K562 (cell line): ENCODE measurements at regions not wholly inside any gene's neighbourhood (a gene's known extent, or its start where the extent isn't known, plus 50 kb on each side); places are given as distances from the start of the nearest gene placed in this dataset.

Source experiments
- ATAC-seq: fragments of 200-7000 bp; cut with Tn5 transposase; 3 replicates; pipeline ENCODE4 v1.9.1; 2020; ENCODE audit warnings: moderate library complexity
- BruUV-seq: library from RNA; stranded (reverse); fragments of 400-500 nt; replicated peaks from 2 replicates; lab custom pipeline; 2021; lab: Mats Ljungman, UMichigan
- CTCF ChIA-PET: fragments of 300-600 bp; formaldehyde crosslinking; extraction: SDS; loops from one replicate; lab custom pipeline; 2021; ENCODE audit warnings: low intra/inter-chr PET ratio; lab: Yijun Ruan, JAX
- POLR2A ChIA-PET: fragments of 300-600, 350-650 bp; sonication (Branson Sonifier 250); formaldehyde crosslinking; extraction: SDS; loops from one replicate; lab custom pipeline; 2021; ENCODE audit warnings: antibody characterized with exemption, inconsistent platforms; lab: Yijun Ruan, JAX
- DNase-seq, 4 experiments: peaks; one replicate each; pipeline versions ENCODE4 v3.0.0 to v3.0.0-alpha.2; 2011 to 2018; ENCODE audit warnings: low spot score in 3 of 4, mixed read lengths in 3 of 4; ENCODE audit errors: extremely low read depth in 1 of 4
- FAIRE-seq: peaks from 2 replicates; lab custom pipeline; 2011; peaks lifted over from hg19 to GRCh38; lab: Jason Lieb, UNC
- H2AFZ ChIP-seq: 2 replicates; pipeline ENCODE4 v1.6.0; 2011; ENCODE audit warnings: low read depth, low read length, control low read depth, inconsistent platforms
- H3K27ac ChIP-seq: fragments of 200-600 bp; 3 replicates; pipeline ENCODE4 v1.8.0; 2011; ENCODE audit warnings: low read depth, mild to moderate bottlenecking, control low read depth, inconsistent platforms, low read length, moderate library complexity, mixed read lengths; ENCODE audit errors: extremely low read depth
- H3K27me3 ChIP-seq, 2 experiments: fragments of 300-600 bp in 1 of 2; 2 replicates in 1 of 2; 3 replicates in 1 of 2; pipeline versions ENCODE4 v1.6.0 to v1.8.0; 2011; ENCODE audit warnings: inconsistent platforms in 2 of 2, low read length in 2 of 2, mild to moderate bottlenecking in 1 of 2, mixed read lengths in 1 of 2, moderate library complexity in 1 of 2; ENCODE audit not compliant: control insufficient read depth in 2 of 2, insufficient read depth in 2 of 2
- H3K36me3 ChIP-seq: fragments of 300-600 bp; 3 replicates; pipeline ENCODE4 v1.8.0; 2011; ENCODE audit warnings: mild to moderate bottlenecking, low read length, inconsistent platforms; ENCODE audit not compliant: control insufficient read depth, insufficient read depth
- H3K4me1 ChIP-seq, 2 experiments: fragments of 200-600 bp in 1 of 2; replicated peaks in 1 of 2; 2 replicates in 1 of 2; 3 replicates in 1 of 2; pipeline versions ENCODE4 v1.5.1 to v1.8.0; 2011; ENCODE audit warnings: inconsistent platforms in 2 of 2, low read length in 2 of 2, mild to moderate bottlenecking in 1 of 2, mixed read lengths in 1 of 2, moderate library complexity in 1 of 2; ENCODE audit not compliant: control insufficient read depth in 2 of 2, insufficient read depth in 2 of 2
- H3K4me2 ChIP-seq: 2 replicates; pipeline ENCODE4 v1.6.1; 2011; ENCODE audit warnings: low read length, control low read depth, inconsistent platforms, mixed read lengths; ENCODE audit not compliant: insufficient read depth
- H3K4me3 ChIP-seq: fragments of 200-600 bp; sonication (generic), shearing (Covaris generic); 2 replicates; pipeline ENCODE4 v1.5.1; 2016; ENCODE audit warnings: control low read depth, inconsistent platforms
- H3K79me2 ChIP-seq: fragments of 200-600 bp; 3 replicates; pipeline ENCODE4 v1.8.0; 2011; ENCODE audit warnings: low read length, inconsistent platforms; ENCODE audit not compliant: control insufficient read depth, insufficient read depth
- H3K9ac ChIP-seq, 2 experiments: 2 replicates each; pipeline versions ENCODE4 v1.6.0 to v1.6.1; 2011; ENCODE audit warnings: low read depth in 2 of 2, low read length in 2 of 2, control low read depth in 1 of 2, inconsistent platforms in 1 of 2, mild to moderate bottlenecking in 1 of 2, mixed read lengths in 1 of 2; ENCODE audit not compliant: insufficient read depth in 1 of 2
- H3K9me1 ChIP-seq: one replicate; pipeline ENCODE4 v1.6.0; 2011; ENCODE audit warnings: inconsistent platforms, mild to moderate bottlenecking, low read length, moderate library complexity; ENCODE audit not compliant: control insufficient read depth, insufficient read depth
- H3K9me3 ChIP-seq: replicated peaks from 2 replicates; pipeline ENCODE4 v1.5.1; 2011; ENCODE audit warnings: low read depth, low read length, inconsistent platforms; ENCODE audit not compliant: control insufficient read depth, insufficient read depth
- H4K20me1 ChIP-seq: replicated peaks from 2 replicates; pipeline ENCODE4 v1.6.1; 2011; ENCODE audit warnings: low read length, inconsistent platforms, mixed read lengths; ENCODE audit not compliant: control insufficient read depth, insufficient read depth
- ARID4B ChIP-seq: sonication (generic); formaldehyde crosslinking; IDR thresholded peaks from 2 replicates; pipeline ENCODE4 v1.8.0; 2022; ENCODE audit warnings: mild to moderate bottlenecking, missing genetic modification reagents
- CEBPG ChIP-seq, 3 experiments: fragments of 200-800 bp in 1 of 3; sonication (Bioruptor generic) in 1 of 3; sonication (generic) in 1 of 3; formaldehyde crosslinking in 1 of 3; IDR thresholded peaks in 2 of 3; conservative IDR thresholded peaks in 1 of 3; 2 replicates each; pipeline versions ENCODE4 v1.6.1 to v1.8.0; 2016 to 2022; ENCODE audit warnings: missing compliant biosample characterization in 2 of 3, missing genetic modification characterization in 2 of 3, mild to moderate bottlenecking in 1 of 3, missing genetic modification reagents in 1 of 3
- HIVEP1 ChIP-seq: fragments of 250-450 bp; sonication (Bioruptor Pico); IDR thresholded peaks from 2 replicates; pipeline ENCODE4 v1.4.0; 2020; ENCODE audit warnings: mild to moderate bottlenecking
- L3MBTL2 ChIP-seq: fragments of 450-650 bp; IDR thresholded peaks from 2 replicates; pipeline ENCODE4 v1.6.1; 2016; ENCODE audit warnings: mild to moderate bottlenecking, moderate library complexity
- NFE2 ChIP-seq: IDR thresholded peaks from 2 replicates; pipeline ENCODE4 v1.6.1; 2014; ENCODE audit warnings: antibody characterized with exemption, low read depth
- RERE ChIP-seq: sonication (generic); formaldehyde crosslinking; IDR thresholded peaks from 2 replicates; pipeline ENCODE4 v1.8.0; 2023; ENCODE audit warnings: missing genetic modification reagents, mild to moderate bottlenecking, borderline replicate concordance
- SMARCA4 ChIP-seq: fragments of 450-650 bp; IDR thresholded peaks from 2 replicates; pipeline ENCODE4 v1.6.1; 2016
- TEAD2 ChIP-seq: fragments of 450-650 bp; IDR thresholded peaks from 2 replicates; pipeline ENCODE4 v1.6.1; 2016; ENCODE audit warnings: missing genetic modification characterization, control low read depth, missing compliant biosample characterization
- THRA ChIP-seq: fragments of 450-650 bp; IDR thresholded peaks from 2 replicates; pipeline ENCODE4 v1.6.1; 2017; ENCODE audit warnings: mild to moderate bottlenecking, moderate library complexity
- ZNF511 ChIP-seq: sonication (generic); formaldehyde crosslinking; IDR thresholded peaks from 2 replicates; pipeline ENCODE4 v1.8.0; 2022; ENCODE audit warnings: mild to moderate bottlenecking, missing genetic modification reagents
- ZNF707 ChIP-seq: fragments of 250-450 bp; sonication (Bioruptor Pico); conservative IDR thresholded peaks from 2 replicates; pipeline ENCODE4 v1.8.0; 2022; ENCODE audit warnings: inconsistent platforms, mild to moderate bottlenecking, moderate library complexity
- WGBS: fragments of 100-300 bp; shearing (Covaris generic); methylation state at CpG from one replicate; pipeline ENCODE4 v1.1.6; 2016; ENCODE audit warnings: low coverage, mixed read lengths; ENCODE audit not compliant: insufficient coverage; ENCODE audit errors: missing lambda C conversion rate; 5-methylcytosine and 5-hydroxymethylcytosine counted together
- in situ Hi-C: fragments of 300-500 bp; cut with MboI; formaldehyde crosslinking; loops from 4 replicates; pipeline ENCODE4 v1.15.0; 2018; ENCODE audit warnings: inconsistent platforms, mixed read lengths
- intact Hi-C: fragments of 100-400 bp; cut with micrococcal nuclease; formaldehyde crosslinking; loops from 2 replicates; pipeline ENCODE4 v1.14.2; 2022

- POLR2A ChIA-PET, result no interaction called here
- Histone ChIP-seq H3K79me2 (no peaks in the 10 kb centered on the region), H3K27ac (no peak overlapping the region), H3K4me3 (no peak overlapping the region), H3K9ac (no peak overlapping the region), H3K4me1 (no peaks in the 10 kb centered on the region), H3K4me2 (no peak overlapping the region), H4K20me1 (no peaks in the 10 kb centered on the region), H3K9me3 (no peaks in the 10 kb centered on the region; the same call in 1 of the 2 replicates), H2AFZ (no peak overlapping the region), H3K9me1 (no peaks in the 10 kb centered on the region), H3K27me3 (no peaks in the 10 kb centered on the region), H3K36me3 (no peaks in the 10 kb centered on the region)
- no TSS peak for BruUV-seq
- in situ Hi-C loops, result no loop called here
- intact Hi-C loops, result no loop called here
- ATAC-seq (no peak), FAIRE-seq (no peak), DNase-seq (no peak)
- CTCF ChIA-PET, result no interaction called here
- 0% methylated on average over 1 of the region's 4 CpGs for WGBS
- TF ChIP-seq L3MBTL2 (no peak), ARID4B (no peak), NFE2 (no peak), HIVEP1 (CRISPR knock-in tag) (no peak), ZNF707 (CRISPR knock-in tag) (no peak), SMARCA4 (no peak), ZNF511 (CRISPR knock-in tag) (no peak), RERE (CRISPR knock-in tag) (no peak), THRA (no peak), TEAD2 (tag) (no peak), CEBPG (CRISPR knock-in tag; IDR thresholded peaks at IDR 0.05) (no peak), CEBPG (tag; conservative IDR thresholded peaks at IDR 0.05 in 1 of 2, IDR thresholded peaks at IDR 0.05 in 1 of 2) (no peak)
Measured at GRCh38 chr13:85148009-85148408, 651.2 kb downstream of the SLITRK6 start.
